ENCODE measurements at regions not wholly inside any gene's neighbourhood (a gene's known extent, or its start where the extent isn't known, plus 50 kb on each side); places are given as distances from the start of the nearest gene placed in this dataset.

DNA sequence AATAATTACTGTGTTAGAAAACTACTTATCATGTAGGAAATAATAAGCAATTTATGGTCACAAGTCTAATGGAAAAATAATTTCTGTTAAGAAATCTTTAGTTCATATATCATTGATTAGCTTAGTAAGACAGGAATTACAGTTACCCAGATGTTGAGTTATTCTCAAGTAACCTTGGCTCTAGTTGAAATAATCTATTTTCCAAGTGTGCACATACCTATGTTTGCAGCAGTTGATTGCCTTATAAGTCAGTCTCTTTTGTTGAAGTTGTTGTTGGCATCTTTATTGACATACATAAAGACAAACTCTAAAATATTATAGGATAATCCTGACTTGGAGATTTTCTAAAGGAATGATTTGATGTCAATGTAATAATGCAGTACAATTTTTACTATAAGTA lies 511.4 kb upstream of the KLF12 start:
- no peak for DNase-seq

DNA sequence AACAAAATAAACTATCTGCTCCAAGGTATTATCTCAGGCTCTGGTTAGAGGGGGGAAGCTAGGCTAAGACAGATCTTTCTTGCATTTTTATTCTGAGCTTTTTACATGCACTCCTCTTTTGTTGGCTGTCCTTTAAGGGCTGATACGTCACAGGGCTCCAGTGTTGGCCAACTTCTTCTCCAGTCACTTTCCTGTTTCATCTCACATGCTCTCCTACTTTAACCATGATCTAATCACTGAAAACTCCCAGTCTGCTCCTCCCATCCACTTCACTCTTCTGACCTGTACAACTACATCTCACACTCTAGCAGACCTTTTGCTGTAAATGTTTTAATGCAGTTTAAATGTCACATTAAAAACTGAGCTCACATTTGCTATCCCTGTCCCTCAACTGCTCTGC lies 510.0 kb upstream of the KLF12 start:
- DNase-seq = no peak

- DNase-seq = no peak
Observed at GRCh38 chr13:74641586-74641985, 507.4 kb upstream of the KLF12 start.

DNA sequence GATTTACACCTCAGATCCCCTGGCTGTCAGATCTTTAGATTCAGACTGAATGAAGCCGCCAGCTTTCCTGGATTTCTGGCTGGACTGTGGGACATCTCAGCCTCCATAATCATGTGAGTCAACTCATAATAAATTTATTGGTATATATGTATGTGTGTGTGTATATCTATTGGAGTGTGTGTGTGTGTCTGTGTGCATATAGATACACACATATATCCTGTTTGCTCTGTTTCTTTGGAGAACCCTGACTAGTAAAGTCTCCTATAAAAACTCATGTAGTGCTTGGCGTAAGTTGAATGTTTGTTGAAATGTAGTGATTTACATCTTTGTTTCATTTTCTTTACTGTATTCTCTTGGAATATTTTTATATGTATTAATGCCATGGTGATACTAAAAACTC lies 499.5 kb upstream of the KLF12 start:
- DNase-seq = no peak

GRCh38 chr13:74629985-74630384 lies 495.8 kb upstream of the KLF12 start:
- no peak for DNase-seq

DNA sequence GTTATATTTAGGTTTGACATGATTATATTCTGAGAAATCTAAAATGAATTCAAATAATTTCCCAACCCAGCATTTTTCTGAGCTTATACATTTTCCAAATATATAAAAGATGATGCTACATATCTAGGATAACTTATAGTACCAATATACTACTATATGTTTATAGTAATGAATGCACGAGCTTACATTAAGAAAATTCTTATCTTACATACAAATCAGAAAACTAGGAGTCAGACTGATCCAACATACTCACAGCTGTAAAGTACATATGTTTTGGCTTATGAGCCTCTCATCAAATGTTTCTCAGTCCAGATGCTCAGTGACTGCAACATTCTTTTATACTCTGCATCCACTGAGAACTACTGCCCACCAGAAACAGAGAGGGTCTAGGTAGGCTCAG lies 491.3 kb upstream of the KLF12 start:
- DNase-seq = no peak

- DNase-seq = no peak
Observed at GRCh38 chr13:74623761-74624160, 489.6 kb upstream of the KLF12 start.

DNA sequence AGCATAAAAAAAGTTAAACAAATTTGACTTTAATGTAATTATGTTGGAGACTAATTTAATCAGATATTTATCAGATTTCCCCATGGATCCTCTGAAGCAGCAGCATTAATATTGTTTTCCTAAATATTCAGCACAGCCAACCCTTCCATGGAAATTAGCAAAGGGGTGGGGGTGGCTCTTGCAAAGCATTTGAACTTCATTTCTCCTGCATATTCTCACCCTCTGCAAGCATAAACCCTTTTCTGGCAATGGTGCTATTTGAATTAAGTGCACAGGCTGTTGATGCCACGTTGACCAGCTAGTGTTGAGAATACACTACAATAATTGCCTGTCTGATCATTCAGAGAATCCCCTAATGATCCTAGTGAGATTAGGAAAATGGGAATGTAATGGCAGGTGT lies 488.1 kb upstream of the KLF12 start:
- DNase-seq = no peak

- no peak for DNase-seq
Observed at GRCh38 chr13:74620711-74621110, 486.5 kb upstream of the KLF12 start.

DNA sequence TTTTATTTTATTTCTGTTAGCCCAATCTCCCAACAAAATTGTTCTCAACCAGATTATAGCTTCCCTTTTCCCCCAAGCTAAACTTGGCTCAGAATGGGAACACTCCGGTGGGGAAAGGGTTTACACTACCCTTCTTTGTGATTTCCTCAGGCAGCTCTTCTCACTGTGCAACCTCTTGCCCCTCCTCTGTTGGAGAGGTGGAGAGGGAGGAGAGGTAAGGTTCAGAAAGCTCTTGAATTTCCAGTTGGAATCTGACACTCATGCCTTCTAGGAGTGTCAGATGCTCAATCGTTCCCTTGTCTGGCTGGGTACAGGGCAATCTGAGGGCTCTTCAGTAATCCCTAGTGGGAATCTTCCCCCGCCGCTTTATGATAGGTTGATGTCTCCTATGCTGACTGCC lies 486.1 kb upstream of the KLF12 start:
- DNase-seq = no peak

- DNase-seq = no peak
Observed at GRCh38 chr13:74597526-74597925, 463.3 kb upstream of the KLF12 start.

DNA sequence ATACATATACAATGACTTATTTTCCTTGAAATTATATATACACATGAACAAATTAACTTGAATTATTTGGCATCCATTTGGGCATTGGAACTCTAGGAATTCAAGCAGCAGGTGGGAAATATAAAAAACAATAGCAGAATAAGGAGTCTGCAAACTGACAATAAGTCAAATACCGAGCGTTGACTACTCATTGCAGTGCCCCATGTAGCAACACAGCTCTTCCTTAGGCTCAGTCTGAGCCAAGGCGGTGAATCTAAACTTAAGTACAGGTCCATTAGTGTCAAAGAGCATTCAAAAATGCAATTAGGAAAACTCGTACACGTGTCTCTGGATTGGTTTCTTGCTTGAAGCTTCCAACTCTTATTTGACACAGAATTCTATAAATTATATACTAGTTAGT lies 462.5 kb upstream of the KLF12 start:
- no peak for DNase-seq

DNA sequence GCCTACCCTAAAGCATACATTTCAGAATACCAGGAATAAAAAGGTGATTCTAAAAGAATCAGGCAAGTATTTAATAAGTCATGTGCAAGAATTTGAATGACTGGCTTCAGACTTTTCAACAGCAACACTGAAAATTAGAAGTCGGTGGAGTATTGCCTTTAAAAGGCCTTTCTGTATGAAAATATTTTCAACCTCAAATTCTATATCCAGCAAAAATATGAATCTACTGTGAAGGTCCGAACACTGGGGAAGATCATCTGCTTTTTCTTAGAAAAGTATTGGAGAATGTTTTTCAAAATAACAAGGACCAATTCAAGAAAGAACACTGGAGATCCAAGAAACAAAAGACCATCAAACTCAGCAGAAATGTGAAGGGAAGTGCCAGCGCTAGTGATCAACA lies 459.5 kb upstream of the KLF12 start:
- DNase-seq = no peak

- DNase-seq = no peak
Observed at GRCh38 chr13:74586847-74587246, 452.6 kb upstream of the KLF12 start.

DNA sequence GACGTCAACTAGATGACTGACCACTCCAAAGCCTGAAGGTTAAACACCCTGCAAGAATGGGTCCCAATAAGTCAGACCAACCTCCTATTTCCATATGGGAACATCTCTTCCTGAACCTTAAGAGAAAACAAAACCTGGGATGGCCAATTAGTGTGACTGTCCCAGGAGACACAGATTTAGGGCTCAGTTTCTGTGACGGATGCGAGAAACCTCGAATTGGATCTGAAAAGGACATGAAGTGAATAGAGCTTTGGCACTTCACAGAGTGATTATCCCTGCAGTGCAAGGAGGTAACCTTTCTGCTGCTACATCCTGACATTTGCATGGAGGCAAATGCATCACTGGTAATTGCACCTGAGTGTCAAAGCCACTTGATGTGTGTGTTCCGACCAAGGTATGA lies 442.2 kb upstream of the KLF12 start:
- no peak for DNase-seq

GRCh38 chr13:74575729-74576125 lies 441.5 kb upstream of the KLF12 start:
- DNase-seq = peak; percentile 9 to 44 (median 21)

DNA sequence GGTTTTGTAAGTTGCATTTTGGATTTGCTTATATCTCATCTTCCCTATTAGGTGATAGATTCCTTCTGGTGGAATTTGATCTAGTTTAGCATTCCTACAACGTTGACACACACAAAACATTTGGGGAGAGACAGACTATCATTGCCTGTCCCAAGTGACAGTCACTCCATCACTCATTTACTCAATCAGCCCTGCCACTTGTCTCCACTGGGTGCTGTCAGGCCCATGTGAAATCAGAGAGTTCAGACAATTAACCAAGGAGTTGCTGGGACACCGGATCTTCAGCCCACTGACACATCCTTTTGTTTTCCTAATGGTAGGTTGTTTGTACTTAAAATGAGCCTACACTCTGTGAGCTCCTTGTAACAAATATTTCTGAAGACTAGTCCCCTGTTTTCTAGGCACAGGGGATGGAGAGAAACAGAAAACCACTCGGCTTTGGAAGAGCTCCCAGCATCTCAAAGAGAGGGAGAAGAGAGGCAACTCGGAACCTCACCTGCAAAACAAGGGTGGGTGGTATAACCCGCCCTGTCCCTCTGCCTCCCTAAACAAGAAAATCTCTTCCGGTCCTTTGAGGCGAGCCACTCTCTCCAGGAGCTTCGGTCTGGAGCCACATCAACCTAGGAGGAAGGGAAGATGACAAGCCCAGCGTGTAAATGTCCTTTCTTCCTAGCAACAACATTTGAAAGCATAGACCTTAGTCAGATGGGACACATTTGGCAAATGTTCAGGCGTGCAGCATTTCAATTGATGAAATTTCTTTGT lies 440.9 kb upstream of the KLF12 start:
- DNase-seq = no peak

DNA sequence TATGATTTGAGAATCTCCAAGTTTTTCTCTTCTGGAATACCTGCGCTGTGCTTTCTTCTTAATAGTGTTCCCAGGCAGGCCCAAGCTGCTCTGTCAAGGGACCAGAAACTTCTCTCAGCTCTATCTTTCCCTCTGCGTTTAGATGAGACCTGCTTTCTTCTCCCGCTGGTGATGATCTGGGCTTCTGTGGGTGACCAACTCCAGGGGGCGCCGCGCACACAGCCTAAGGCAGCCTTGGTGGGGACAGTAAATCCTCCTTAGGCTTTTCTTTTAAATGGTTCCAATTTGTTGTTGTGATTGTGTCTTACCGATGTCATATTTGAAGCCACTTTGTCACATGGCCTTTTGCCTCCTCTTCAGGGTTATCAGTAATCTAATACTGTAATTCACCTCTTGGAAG lies 439.4 kb upstream of the KLF12 start:
- no peak for DNase-seq

DNA sequence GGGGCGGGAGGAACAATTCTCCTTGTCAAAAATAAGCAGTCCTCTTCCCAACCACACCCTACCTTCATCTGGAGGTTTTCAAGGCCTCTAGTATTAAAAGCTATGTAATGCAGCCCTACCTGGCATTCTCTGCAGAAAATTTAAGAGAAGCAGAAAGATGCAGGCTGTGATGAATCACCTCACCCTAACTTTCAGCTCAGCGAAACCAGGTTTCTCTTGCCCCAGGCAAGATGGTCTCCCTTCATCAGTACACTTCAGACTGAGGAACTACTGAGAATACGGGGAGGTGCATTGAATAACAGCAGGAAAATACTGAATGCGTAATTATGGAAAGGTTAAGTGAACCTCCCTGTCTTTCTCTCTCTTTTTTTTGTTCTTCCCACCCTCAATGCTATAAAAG lies 437.6 kb upstream of the KLF12 start:
- no peak for DNase-seq

DNA sequence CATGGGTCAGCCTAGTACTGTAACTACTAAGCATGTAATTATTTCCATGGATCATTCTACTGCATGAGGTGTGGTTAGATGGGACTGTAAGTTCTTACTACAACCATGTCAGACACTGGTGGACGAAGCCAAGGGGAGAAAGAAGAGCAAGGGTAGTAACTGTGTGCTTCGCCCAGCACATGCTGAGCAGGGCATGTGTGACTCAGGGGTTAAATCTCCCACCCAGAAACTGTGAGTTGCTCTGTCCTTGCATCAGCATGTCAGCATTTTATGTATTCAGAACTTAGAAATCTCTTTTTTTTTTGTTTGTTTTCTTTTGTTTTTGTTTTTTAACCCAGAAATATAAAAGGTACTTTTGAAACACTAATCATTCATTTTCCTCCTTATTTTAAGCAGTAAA lies 436.6 kb upstream of the KLF12 start:
- DNase-seq = no peak

- DNase-seq = no peak
Observed at GRCh38 chr13:74570046-74570445, 435.8 kb upstream of the KLF12 start.

DNA sequence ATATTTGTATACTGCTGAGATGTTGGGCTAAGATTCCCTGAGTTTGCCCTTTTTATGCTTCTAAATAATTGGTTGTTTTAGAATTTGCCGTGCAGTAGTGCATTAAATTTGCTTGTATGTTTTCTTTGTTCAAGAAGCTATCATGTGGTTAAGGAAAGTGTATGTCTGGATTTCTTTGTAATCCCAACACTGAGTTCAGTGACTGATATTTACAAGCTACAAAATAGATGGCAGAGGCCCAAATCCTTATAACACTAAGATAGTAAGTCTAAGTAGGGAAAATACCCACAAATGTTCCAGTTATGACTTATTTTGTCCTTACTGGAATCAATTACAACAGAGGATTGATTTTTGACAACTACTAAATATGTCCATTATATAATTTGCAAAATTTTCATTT lies 435.0 kb upstream of the KLF12 start:
- no peak for DNase-seq

DNA sequence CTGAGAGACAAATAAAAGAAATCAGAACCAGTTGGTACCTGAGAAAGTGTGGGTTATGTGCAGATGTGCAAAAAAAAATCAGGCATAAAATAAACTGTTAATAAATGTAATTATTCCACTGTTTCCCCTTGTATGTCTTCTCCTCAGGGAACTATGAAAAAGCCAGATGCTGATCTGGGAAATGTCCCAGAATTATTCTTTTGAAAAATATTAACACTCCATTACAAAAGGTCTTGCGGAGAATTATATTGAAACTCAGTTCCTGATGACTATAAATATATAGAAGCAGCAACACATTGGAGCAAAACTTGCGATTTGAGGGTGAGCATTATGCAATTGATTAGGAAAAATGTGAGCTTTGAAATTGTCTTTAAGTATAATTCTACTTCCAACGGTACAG lies 433.3 kb upstream of the KLF12 start:
- DNase-seq = no peak

- DNase-seq = no peak
Observed at GRCh38 chr13:74562381-74562780, 428.2 kb upstream of the KLF12 start.

GRCh38 chr13:74561155-74561554 lies 427.0 kb upstream of the KLF12 start:
- DNase-seq = no peak
